HG03439 (cell line): ENCODE measurements at regions not wholly inside any gene's neighbourhood (a gene's known extent, or its start where the extent isn't known, plus 50 kb on each side); places are given as distances from the start of the nearest gene placed in this dataset.

Experiments used
- ATAC-seq: cut with Tn5 transposase; IDR thresholded peaks from one replicate; pipeline ENCODE4 v1.9.1; 2021; ENCODE audit warnings: mild to moderate bottlenecking, moderate library complexity; ENCODE audit not compliant: unreplicated experiment

GRCh38 chr2:166568409-166568808, 74.4 kb upstream of the SCN7A start:
- ATAC-seq, result no peak

GRCh38 chr2:166565501-166565900, 71.5 kb upstream of the SCN7A start:
- no peak for ATAC-seq

- no peak for ATAC-seq
Observed at GRCh38 chr2:166563894-166564293, 69.8 kb upstream of the SCN7A start.

- no peak for ATAC-seq
Observed at GRCh38 chr2:166560022-166560421, 66.0 kb upstream of the SCN7A start.

GRCh38 chr2:166550923-166551322, 56.9 kb upstream of the SCN7A start:
- no peak for ATAC-seq

GRCh38 chr2:166545473-166545872, 51.4 kb upstream of the SCN7A start:
- no peak for ATAC-seq
